ENCODE measurements at regions not wholly inside any gene's neighbourhood (a gene's known extent, or its start where the extent isn't known, plus 50 kb on each side); places are given as distances from the start of the nearest gene placed in this dataset.

- ATAC-seq (ENCODE audit: poor library complexity), result no peak
- Mint-ChIP-seq H3K9me3 (no peaks in the 10 kb centered on the region), H3K4me1 (ENCODE audit: low read depth) (no peaks in the 10 kb centered on the region), H3K36me3 (ENCODE audit: low read depth) (no peaks in the 10 kb centered on the region), H3K4me3 (no peak overlapping the region), H3K27me3 (no peaks in the 10 kb centered on the region), H3K27ac (no peak overlapping the region)
- CTCF ChIA-PET, result no interaction called here
- Histone ChIP-seq H3K4me1 (ENCODE audit: insufficient read depth, low read length) (no peaks in the 10 kb centered on the region), H3K27me3 (ENCODE audit: control insufficient read depth in 1 of 2, insufficient read depth in 2 of 2, low read length in 2 of 2) (no peaks in the 10 kb centered on the region), H3K27ac (ENCODE audit: low read depth in 1 of 2, low read length in 2 of 2) (no peak overlapping the region), H3K4me3 (ENCODE audit: low read length) (no peak overlapping the region), H3K36me3 (ENCODE audit: insufficient read depth, low read length) (no peaks in the 10 kb centered on the region), H3K9me3 (ENCODE audit: control insufficient read depth in 1 of 2, insufficient read depth in 1 of 2, low read length in 2 of 2) (no peaks in the 10 kb centered on the region)
- POLR2A ChIA-PET, result no interaction called here
- TF ChIP-seq CTCF (IDR thresholded peaks at IDR 0.05), result no peak
- no peak for DNase-seq
- intact Hi-C loops (cut with DNase I, micrococcal nuclease), result no loop called here
Observed at GRCh38 chr3:144822671-144823070, 851.0 kb downstream of the DIPK2A start.

- Histone ChIP-seq H3K4me1 (ENCODE audit: insufficient read depth, low read length) (no peaks in the 10 kb centered on the region), H3K36me3 (ENCODE audit: insufficient read depth, low read length) (no peaks in the 10 kb centered on the region), H3K27ac (ENCODE audit: low read depth in 1 of 2, low read length in 2 of 2) (no peak overlapping the region), H3K27me3 (ENCODE audit: control insufficient read depth in 1 of 2, insufficient read depth in 2 of 2, low read length in 2 of 2) (no peaks in the 10 kb centered on the region), H3K4me3 (ENCODE audit: low read length) (no peak overlapping the region), H3K9me3 (ENCODE audit: control insufficient read depth in 1 of 2, insufficient read depth in 1 of 2, low read length in 2 of 2) (peaks cover 5 to 7% of the 10 kb centered on the region in 2 experiments)
- ATAC-seq (ENCODE audit: poor library complexity), result no peak
- peaks cover 13% of the 10 kb centered on the region for H3K9me3 Mint-ChIP-seq
- H3K36me3 Mint-ChIP-seq (ENCODE audit: low read depth), result no peaks in the 10 kb centered on the region
- no peak for TF ChIP-seq CTCF (IDR thresholded peaks at IDR 0.05)
- H3K27me3 Mint-ChIP-seq, result no peaks in the 10 kb centered on the region
- no peak for DNase-seq
- CTCF ChIA-PET, result no interaction called here
- H3K27ac Mint-ChIP-seq, result no peak overlapping the region
- intact Hi-C loops (cut with DNase I, micrococcal nuclease), result no loop called here
- H3K4me1 Mint-ChIP-seq (ENCODE audit: low read depth), result no peaks in the 10 kb centered on the region
- no peak overlapping the region for H3K4me3 Mint-ChIP-seq
- POLR2A ChIA-PET, result no interaction called here
Observed at GRCh38 chr3:144831955-144832716, 860.5 kb downstream of the DIPK2A start.

- Histone ChIP-seq H3K27me3 (ENCODE audit: control insufficient read depth in 1 of 2, insufficient read depth in 2 of 2, low read length in 2 of 2) (no peaks in the 10 kb centered on the region), H3K4me1 (ENCODE audit: insufficient read depth, low read length) (no peaks in the 10 kb centered on the region), H3K27ac (ENCODE audit: low read depth in 1 of 2, low read length in 2 of 2) (no peak overlapping the region), H3K36me3 (ENCODE audit: insufficient read depth, low read length) (no peaks in the 10 kb centered on the region), H3K4me3 (ENCODE audit: low read length) (no peak overlapping the region), H3K9me3 (ENCODE audit: control insufficient read depth in 1 of 2, insufficient read depth in 1 of 2, low read length in 2 of 2) (no peaks in the 10 kb centered on the region)
- DNase-seq (no peak), ATAC-seq (ENCODE audit: poor library complexity) (no peak)
- ChIA-PET POLR2A (no interaction called here), CTCF (no interaction called here)
- H3K4me3 Mint-ChIP-seq, result no peak overlapping the region
- H3K9me3 Mint-ChIP-seq, result peaks cover 4% of the 10 kb centered on the region
- H3K27ac Mint-ChIP-seq, result no peak overlapping the region
- no peaks in the 10 kb centered on the region for H3K36me3 Mint-ChIP-seq (ENCODE audit: low read depth)
- TF ChIP-seq CTCF (IDR thresholded peaks at IDR 0.05), result no peak
- H3K4me1 Mint-ChIP-seq (ENCODE audit: low read depth), result no peaks in the 10 kb centered on the region
- no peaks in the 10 kb centered on the region for H3K27me3 Mint-ChIP-seq
- intact Hi-C loops (cut with DNase I, micrococcal nuclease), result no loop called here
Observed at GRCh38 chr3:144839991-144840390, 868.4 kb downstream of the DIPK2A start.
